ENCODE measurements at regions not wholly inside any gene's neighbourhood (a gene's known extent, or its start where the extent isn't known, plus 50 kb on each side); places are given as distances from the start of the nearest gene placed in this dataset.

DNA sequence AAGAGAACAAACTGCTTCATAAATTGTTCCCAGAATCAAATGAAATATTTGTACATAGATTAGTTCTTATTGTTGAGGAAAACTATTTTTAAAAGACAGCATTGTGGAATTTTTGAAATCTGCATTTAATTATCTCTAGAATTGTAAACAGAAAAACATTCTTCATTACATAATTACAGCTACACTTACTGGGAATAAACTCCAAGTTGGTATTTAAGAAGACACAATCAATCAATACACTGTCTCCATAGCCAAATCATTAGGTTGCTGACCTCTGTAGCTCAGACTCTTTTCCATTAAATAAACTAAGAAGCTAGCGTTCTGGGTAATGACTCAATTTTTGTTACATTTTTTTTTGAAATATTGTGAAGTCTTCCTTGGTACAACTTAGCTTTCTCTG lies 70.2 kb upstream of the PIEZO2 start:
- POLR2A ChIA-PET, result no interaction called here
- Mint-ChIP-seq H3K9me3 (ENCODE audit: unreplicated experiment) (no peaks in the 10 kb centered on the region), H3K27ac (ENCODE audit: low read depth, unreplicated experiment) (no peak overlapping the region), H3K4me1 (ENCODE audit: insufficient read depth, unreplicated experiment) (peaks cover 6% of the 10 kb centered on the region), H3K4me3 (ENCODE audit: unreplicated experiment) (no peak overlapping the region), H3K36me3 (ENCODE audit: insufficient read depth, unreplicated experiment) (no peaks in the 10 kb centered on the region), H3K27me3 (ENCODE audit: insufficient read depth, unreplicated experiment) (peaks cover 14% of the 10 kb centered on the region)
- DNase-seq (ENCODE audit: unreplicated experiment), result no peak
- CTCF ChIA-PET, result interaction anchor here (1.0 to 1.2 kb wide), 2 partner anchors 87 to 91 kb away, joined by 4 to 6 read pairs; no protein-coding TSS in a partner anchor
- BruUV-seq (replicated peaks), result no TSS peak
- TF ChIP-seq, protein P1, sequence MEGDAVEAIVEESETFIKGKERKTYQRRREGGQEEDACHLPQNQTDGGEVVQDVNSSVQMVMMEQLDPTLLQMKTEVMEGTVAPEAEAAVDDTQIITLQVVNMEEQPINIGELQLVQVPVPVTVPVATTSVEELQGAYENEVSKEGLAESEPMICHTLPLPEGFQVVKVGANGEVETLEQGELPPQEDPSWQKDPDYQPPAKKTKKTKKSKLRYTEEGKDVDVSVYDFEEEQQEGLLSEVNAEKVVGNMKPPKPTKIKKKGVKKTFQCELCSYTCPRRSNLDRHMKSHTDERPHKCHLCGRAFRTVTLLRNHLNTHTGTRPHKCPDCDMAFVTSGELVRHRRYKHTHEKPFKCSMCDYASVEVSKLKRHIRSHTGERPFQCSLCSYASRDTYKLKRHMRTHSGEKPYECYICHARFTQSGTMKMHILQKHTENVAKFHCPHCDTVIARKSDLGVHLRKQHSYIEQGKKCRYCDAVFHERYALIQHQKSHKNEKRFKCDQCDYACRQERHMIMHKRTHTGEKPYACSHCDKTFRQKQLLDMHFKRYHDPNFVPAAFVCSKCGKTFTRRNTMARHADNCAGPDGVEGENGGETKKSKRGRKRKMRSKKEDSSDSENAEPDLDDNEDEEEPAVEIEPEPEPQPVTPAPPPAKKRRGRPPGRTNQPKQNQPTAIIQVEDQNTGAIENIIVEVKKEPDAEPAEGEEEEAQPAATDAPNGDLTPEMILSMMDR (IDR thresholded peaks at IDR 0.05; ENCODE audit: unreplicated experiment), result no peak
- intact Hi-C loops (cut with micrococcal nuclease), result no loop called here

- BruUV-seq (replicated peaks), result no TSS peak
- intact Hi-C loops (cut with micrococcal nuclease), result no loop called here
- Mint-ChIP-seq H3K36me3 (ENCODE audit: insufficient read depth, unreplicated experiment) (no peaks in the 10 kb centered on the region), H3K9me3 (ENCODE audit: unreplicated experiment) (no peaks in the 10 kb centered on the region), H3K27ac (ENCODE audit: low read depth, unreplicated experiment) (no peak overlapping the region), H3K4me3 (ENCODE audit: unreplicated experiment) (no peak overlapping the region), H3K27me3 (ENCODE audit: insufficient read depth, unreplicated experiment) (peaks cover 34% of the 10 kb centered on the region), H3K4me1 (ENCODE audit: insufficient read depth, unreplicated experiment) (peaks cover under 1% of the 10 kb centered on the region)
- TF ChIP-seq, protein P1 (IDR thresholded peaks at IDR 0.05; ENCODE audit: unreplicated experiment), result no peak
- ChIA-PET CTCF (interaction anchor here (0.5 kb wide), 1 partner anchor 22 kb away, joined by 3 read pairs; no protein-coding TSS in a partner anchor), POLR2A (no interaction called here)
- no peak for DNase-seq (ENCODE audit: unreplicated experiment)
Observed at GRCh38 chr18:11215216-11215615, 65.8 kb upstream of the PIEZO2 start.

- Mint-ChIP-seq H3K9me3 (ENCODE audit: unreplicated experiment) (no peaks in the 10 kb centered on the region), H3K4me1 (ENCODE audit: insufficient read depth, unreplicated experiment) (no peaks in the 10 kb centered on the region), H3K27me3 (ENCODE audit: insufficient read depth, unreplicated experiment) (no peaks in the 10 kb centered on the region), H3K4me3 (ENCODE audit: unreplicated experiment) (no peak overlapping the region), H3K27ac (ENCODE audit: low read depth, unreplicated experiment) (no peak overlapping the region), H3K36me3 (ENCODE audit: insufficient read depth, unreplicated experiment) (no peaks in the 10 kb centered on the region)
- TF ChIP-seq, protein P1 (IDR thresholded peaks at IDR 0.05; ENCODE audit: unreplicated experiment), result no peak
- intact Hi-C loops (cut with micrococcal nuclease), result no loop called here
- ChIA-PET CTCF (no interaction called here), POLR2A (no interaction called here)
- DNase-seq (ENCODE audit: unreplicated experiment), result no peak
- no TSS peak for BruUV-seq (replicated peaks)
Observed at GRCh38 chr18:11204020-11204419, 54.7 kb upstream of the PIEZO2 start.

- TF ChIP-seq, protein P1 (IDR thresholded peaks at IDR 0.05; ENCODE audit: unreplicated experiment), result no peak
- DNase-seq (ENCODE audit: unreplicated experiment), result no peak
- no peaks in the 10 kb centered on the region for H3K27me3 Mint-ChIP-seq (ENCODE audit: insufficient read depth, unreplicated experiment)
- H3K9me3 Mint-ChIP-seq (ENCODE audit: unreplicated experiment), result no peaks in the 10 kb centered on the region
- POLR2A ChIA-PET, result interaction anchor here (0.8 to 1.0 kb wide), 2 partner anchors 10 to 41 kb away, joined by 3 read pairs; no protein-coding TSS in a partner anchor
- no TSS peak for BruUV-seq (replicated peaks)
- no peaks in the 10 kb centered on the region for H3K4me1 Mint-ChIP-seq (ENCODE audit: insufficient read depth, unreplicated experiment)
- intact Hi-C loops (cut with micrococcal nuclease), result no loop called here
- H3K36me3 Mint-ChIP-seq (ENCODE audit: insufficient read depth, unreplicated experiment), result no peaks in the 10 kb centered on the region
- no peak overlapping the region for H3K27ac Mint-ChIP-seq (ENCODE audit: low read depth, unreplicated experiment)
- no peak overlapping the region for H3K4me3 Mint-ChIP-seq (ENCODE audit: unreplicated experiment)
- CTCF ChIA-PET, result interaction anchor here (0.6 kb wide), 1 partner anchor 20 kb away, joined by 3 read pairs; no protein-coding TSS in a partner anchor
Observed at GRCh38 chr18:11199477-11199876, 50.1 kb upstream of the PIEZO2 start.

Data from MCF 10A (cell line).